Fibroblast of pulmonary artery (primary cell): ENCODE measurements at regions not wholly inside any gene's neighbourhood (a gene's known extent, or its start where the extent isn't known, plus 50 kb on each side); places are given as distances from the start of the nearest gene placed in this dataset.

ENCODE experiments used
- DNase-seq: peaks from one replicate; pipeline ENCODE4 v3.0.0-alpha.2; 2010; ENCODE audit warnings: low read depth
- H3K4me3 ChIP-seq: replicated peaks from 2 replicates; pipeline ENCODE4 v1.5.1; 2011; ENCODE audit warnings: low read depth, mild to moderate bottlenecking, control low read depth, low read length, moderate library complexity
- TF ChIP-seq, protein P1 (sequence below): IDR thresholded peaks from 2 replicates; pipeline ENCODE4 v1.5.1; 2011; ENCODE audit warnings: mild to moderate bottlenecking, control low read depth, low read length, inconsistent platforms; ENCODE audit errors: missing control alignments

DNA sequence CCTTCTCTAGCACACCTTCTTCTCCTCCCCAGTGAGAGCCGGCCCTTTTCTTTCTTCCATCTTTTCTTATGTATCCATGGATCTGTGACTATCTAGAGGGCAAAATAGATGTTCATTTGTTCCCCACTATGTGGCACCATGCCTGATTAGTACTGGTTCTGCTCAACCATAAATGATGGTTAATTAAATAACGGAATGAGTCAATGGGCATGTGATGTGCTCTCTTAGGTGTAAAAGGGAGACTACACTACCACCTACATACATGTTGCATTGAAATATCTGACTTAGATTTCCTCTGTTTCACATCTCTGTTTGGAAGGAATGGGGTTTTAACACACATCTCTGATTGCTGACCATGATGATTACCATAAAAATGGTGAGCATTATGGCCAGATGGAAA lies 116.5 kb downstream of the BTG1 start:
- H3K4me3 ChIP-seq = no peak overlapping the region
- TF ChIP-seq, protein P1, sequence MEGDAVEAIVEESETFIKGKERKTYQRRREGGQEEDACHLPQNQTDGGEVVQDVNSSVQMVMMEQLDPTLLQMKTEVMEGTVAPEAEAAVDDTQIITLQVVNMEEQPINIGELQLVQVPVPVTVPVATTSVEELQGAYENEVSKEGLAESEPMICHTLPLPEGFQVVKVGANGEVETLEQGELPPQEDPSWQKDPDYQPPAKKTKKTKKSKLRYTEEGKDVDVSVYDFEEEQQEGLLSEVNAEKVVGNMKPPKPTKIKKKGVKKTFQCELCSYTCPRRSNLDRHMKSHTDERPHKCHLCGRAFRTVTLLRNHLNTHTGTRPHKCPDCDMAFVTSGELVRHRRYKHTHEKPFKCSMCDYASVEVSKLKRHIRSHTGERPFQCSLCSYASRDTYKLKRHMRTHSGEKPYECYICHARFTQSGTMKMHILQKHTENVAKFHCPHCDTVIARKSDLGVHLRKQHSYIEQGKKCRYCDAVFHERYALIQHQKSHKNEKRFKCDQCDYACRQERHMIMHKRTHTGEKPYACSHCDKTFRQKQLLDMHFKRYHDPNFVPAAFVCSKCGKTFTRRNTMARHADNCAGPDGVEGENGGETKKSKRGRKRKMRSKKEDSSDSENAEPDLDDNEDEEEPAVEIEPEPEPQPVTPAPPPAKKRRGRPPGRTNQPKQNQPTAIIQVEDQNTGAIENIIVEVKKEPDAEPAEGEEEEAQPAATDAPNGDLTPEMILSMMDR = no peak
- no peak for DNase-seq

DNA sequence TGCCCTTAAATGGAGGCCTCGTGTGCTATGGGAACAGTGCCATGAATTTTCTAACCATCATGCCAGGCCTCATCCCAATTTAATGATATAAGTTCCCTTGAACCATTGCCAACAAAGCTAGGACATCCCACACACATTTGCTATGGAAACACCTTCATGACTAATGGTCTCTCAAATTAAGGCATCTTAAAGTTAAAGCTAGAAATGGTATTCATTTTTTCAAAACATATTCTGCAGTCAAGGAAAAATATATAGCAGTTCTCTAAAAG lies 117.3 kb downstream of the BTG1 start:
- no peak overlapping the region for H3K4me3 ChIP-seq
- DNase-seq = peak; percentile 87
- TF ChIP-seq, protein P1 = no peak

DNA sequence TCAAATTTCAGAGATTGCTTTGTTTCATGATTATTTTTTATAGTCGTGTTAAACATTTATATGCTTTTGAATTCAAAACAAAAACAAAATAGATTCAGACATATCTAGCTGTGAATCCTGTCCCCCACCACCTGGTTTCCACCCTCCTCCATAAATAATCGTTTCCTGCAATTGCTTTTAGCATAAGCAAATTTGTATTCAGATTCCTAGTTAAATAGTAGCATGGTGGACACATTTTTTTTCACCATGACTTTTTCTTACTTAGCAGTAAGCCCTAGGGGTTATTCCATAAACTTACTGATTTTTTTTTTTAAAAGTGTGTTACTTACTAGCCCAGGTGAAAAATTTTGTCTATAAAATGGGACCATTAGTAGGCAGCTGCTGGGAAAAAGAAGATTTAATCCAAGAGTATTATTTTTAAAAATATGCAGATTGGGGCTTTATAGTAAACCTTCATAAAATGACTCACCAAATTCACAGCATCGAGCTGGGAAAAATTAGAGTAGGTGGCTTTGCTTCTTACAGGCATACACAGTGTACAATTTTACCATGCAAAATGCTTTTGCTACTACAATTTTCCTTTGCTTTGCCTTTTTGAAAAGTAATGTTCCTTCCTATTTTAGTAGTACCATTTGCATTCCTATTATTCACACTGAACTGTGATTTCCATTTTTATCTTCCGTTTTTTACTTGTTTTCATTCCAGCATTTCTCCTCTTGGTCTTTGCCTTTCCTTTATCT lies 117.8 kb downstream of the BTG1 start:
- TF ChIP-seq, protein P1 = no peak
- H3K4me3 ChIP-seq = no peak overlapping the region
- DNase-seq = no peak

DNA sequence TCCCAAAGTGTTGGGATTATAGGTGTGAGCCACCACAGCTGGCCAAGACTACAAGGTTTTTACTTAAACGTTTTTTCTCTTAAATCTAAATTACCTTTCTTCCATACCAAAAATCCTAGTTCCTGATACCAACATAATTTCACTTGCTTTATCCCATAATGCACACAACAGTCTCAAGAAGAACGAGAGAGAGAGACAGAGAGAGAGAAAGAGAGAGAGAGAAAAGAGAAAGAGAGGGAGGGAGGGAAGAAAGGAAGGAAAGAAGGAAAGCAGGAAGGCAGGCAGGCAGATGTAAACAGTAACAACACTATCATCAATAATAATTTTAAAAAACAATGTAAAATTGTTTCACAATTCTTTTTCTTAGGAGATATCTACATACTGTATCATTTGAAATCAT lies 118.4 kb downstream of the BTG1 start:
- TF ChIP-seq, protein P1 = no peak
- H3K4me3 ChIP-seq = no peak overlapping the region
- no peak for DNase-seq

DNA sequence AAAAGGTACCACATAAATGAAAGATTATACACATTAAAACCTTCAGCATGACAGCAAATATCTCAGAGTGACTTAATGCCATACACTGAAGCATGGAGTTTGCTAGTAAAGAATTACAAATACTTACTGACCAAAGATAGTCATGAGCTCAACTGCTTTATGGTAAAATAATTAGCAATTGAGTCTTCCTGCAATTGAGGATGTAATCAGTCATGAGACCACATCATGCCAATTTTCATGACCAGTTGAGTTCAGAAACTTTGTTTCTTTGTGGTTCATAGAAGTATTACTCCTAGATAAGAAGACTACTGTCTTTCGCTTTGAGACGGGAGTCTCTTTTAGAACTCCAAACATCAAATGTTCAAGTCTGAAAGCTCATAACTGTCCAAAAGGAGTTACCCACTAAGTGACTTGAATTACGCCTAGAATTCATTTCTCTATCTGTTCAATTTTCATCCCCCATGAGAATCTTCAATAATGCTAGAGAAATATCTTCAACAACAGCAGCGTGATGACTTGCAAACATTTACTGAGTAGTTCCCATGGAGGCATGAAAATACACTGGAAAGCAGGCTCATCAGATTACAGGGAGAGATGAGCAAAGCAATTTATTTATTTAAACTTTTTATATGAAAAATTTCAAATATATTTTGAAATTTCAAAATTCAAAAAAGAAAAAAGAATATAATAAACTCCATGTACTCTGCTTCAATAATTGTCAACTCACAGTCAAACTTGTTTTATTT lies 120.0 kb downstream of the BTG1 start:
- H3K4me3 ChIP-seq = no peak overlapping the region
- TF ChIP-seq, protein P1 = no peak
- DNase-seq = no peak

DNA sequence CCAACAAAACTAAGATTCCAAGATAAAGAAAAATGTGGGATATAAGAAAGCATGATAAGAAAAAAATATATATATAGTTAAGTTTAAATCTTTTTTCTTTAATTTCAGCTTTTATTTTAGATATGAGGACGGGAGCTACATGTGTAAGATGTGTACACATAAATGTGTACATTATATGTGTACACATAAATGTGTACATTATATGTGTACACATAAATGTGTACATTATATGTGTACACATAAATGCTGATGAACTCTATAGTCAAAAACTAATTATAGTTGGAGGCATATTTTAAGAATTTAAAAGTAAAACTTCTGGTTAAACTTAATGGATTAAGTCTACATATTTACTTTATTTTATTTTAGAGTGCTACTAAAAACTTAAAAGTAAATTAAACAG lies 123.6 kb downstream of the BTG1 start:
- no peak overlapping the region for H3K4me3 ChIP-seq
- no peak for DNase-seq
- TF ChIP-seq, protein P1 = no peak

DNA sequence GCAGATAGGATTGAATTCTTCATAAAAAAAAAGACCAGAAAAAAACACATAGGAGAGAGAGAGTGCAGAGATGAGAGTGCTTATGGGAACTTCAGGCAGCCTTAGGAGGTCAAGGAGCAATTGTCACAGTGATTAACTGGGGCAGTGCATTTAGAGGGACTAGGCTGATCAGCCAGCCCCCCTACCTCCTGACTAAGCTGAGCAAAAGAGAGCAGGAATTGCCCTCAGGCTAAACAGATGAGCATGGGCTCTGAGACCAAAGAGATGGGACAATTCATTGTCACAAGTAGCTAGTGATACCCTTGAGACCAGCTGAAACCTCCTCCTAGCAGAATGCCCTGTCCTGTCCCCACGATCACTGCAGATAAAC lies 124.0 kb downstream of the BTG1 start:
- H3K4me3 ChIP-seq = no peak overlapping the region
- DNase-seq = no peak
- TF ChIP-seq, protein P1 = no peak
